ENCODE measurements at regions not wholly inside any gene's neighbourhood (a gene's known extent, or its start where the extent isn't known, plus 50 kb on each side); places are given as distances from the start of the nearest gene placed in this dataset.

- TF ChIP-seq SUZ12 (IDR thresholded peaks at IDR 0.05): no peak
- no peak for TF ChIP-seq TARDBP (IDR thresholded peaks at IDR 0.05)
- TF ChIP-seq FOXK2 (IDR thresholded peaks at IDR 0.05): no peak
- no peak for TF ChIP-seq BHLHE40 (IDR thresholded peaks at IDR 0.05; ENCODE audit: borderline replicate concordance)
- no peak for TF ChIP-seq ARNT (IDR thresholded peaks at IDR 0.05)
Measured at GRCh38 chr3:117308756-117309155, 599.2 kb downstream of the TUSC7 start.
